Erythroblast (primary cell): ENCODE measurements at regions not wholly inside any gene's neighbourhood (a gene's known extent, or its start where the extent isn't known, plus 50 kb on each side); places are given as distances from the start of the nearest gene placed in this dataset.

Experiments used
- GATA1 ChIP-seq: IDR thresholded peaks from 2 replicates; pipeline ENCODE4 v1.6.1; 2011; ENCODE audit warnings: low read depth, mild to moderate bottlenecking, control low read depth, low read length, moderate library complexity
- POLR2A ChIP-seq: IDR thresholded peaks from 2 replicates; pipeline ENCODE4 v1.6.1; 2011; ENCODE audit warnings: mild to moderate bottlenecking, low read length

DNA sequence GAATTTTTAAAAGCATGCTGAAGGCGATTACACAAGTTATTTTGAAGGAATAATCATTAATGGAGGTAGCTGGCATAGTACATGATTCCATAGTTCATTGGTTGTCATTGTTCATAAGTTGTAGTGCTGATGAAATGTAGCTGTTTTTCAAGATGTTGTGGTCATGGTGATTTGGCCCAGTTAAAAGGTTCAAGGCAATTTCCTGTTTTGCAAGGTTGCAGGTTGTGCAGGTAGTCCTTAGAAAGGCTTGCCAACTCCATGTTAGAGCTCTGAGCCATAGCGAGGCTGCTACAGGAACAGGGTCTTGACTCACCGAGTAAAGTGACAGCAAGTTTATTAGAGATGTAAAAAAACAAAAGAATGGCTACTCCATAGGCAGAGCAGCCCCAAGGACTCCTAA lies 95.8 kb upstream of the CHORDC1 start:
- TF ChIP-seq POLR2A, result no peak
- no peak for TF ChIP-seq GATA1
